B cell (primary cell): ENCODE measurements at regions not wholly inside any gene's neighbourhood (a gene's known extent, or its start where the extent isn't known, plus 50 kb on each side); places are given as distances from the start of the nearest gene placed in this dataset.

ENCODE experiments used
- ATAC-seq: fragments of 200-7000 bp; cut with Tn5 transposase; one replicate; pipeline ENCODE4 v1.10.0; 2021; ENCODE audit warnings: low read depth, mild to moderate bottlenecking, moderate number of reproducible peaks, moderate library complexity
- CTCF ChIA-PET: fragments of 350-600 bp; sonication (Branson Sonifier 250); formaldehyde crosslinking; loops from one replicate; lab custom pipeline; 2021; ENCODE audit warnings: antibody characterized with exemption, inconsistent platforms; lab: Charles Lee
- POLR2A ChIA-PET: fragments of 350-600 bp; sonication (Branson Sonifier 250); formaldehyde crosslinking; loops from one replicate; lab custom pipeline; 2021; ENCODE audit warnings: antibody characterized with exemption; lab: Charles Lee
- DNase-seq: peaks from one replicate; pipeline ENCODE4 v3.0.0; 2013
- H2AFZ ChIP-seq: 2 replicates; pipeline ENCODE4 v1.6.1; 2012; ENCODE audit warnings: mild to moderate bottlenecking, low read depth, low read length; ENCODE audit not compliant: insufficient read depth, poor library complexity, severe bottlenecking
- H3K27ac ChIP-seq, 2 donors: 1 replicate in 1 of 2; 2 replicates in 1 of 2; pipeline ENCODE4 v1.5.1; 2012 to 2013; ENCODE audit warnings: low read length in 2 of 2, mild to moderate bottlenecking in 2 of 2, moderate library complexity in 1 of 2
- H3K27me3 ChIP-seq, 4 experiments: fragments of 200-600 bp in 1 of 4; sonication (generic) in 1 of 4; replicated peaks in 1 of 4; 1 replicate in 2 of 4; 2 replicates in 2 of 4; pipeline versions ENCODE4 v1.6.1 to v1.7.0; 2013 to 2016; ENCODE audit warnings: low read length in 3 of 4, mild to moderate bottlenecking in 2 of 4, mixed read lengths in 1 of 4, moderate library complexity in 1 of 4; ENCODE audit not compliant: insufficient read depth in 4 of 4, control insufficient read depth in 3 of 4; ENCODE audit errors: control extremely low read depth in 1 of 4
- H3K36me3 ChIP-seq, 2 experiments: replicated peaks in 1 of 2; 1 replicate in 1 of 2; 2 replicates in 1 of 2; pipeline versions ENCODE4 v1.6.1 to v1.7.1; 2013; ENCODE audit warnings: low read length in 1 of 2; ENCODE audit not compliant: insufficient read depth in 2 of 2, control insufficient read depth in 1 of 2; ENCODE audit errors: control extremely low read depth in 1 of 2, extremely low read depth in 1 of 2
- H3K4me1 ChIP-seq, 2 donors: fragments of 200-600 bp in 1 of 2; sonication (generic) in 1 of 2; 1 replicate in 1 of 2; 2 replicates in 1 of 2; pipeline versions ENCODE4 v1.5.1 to v1.6.1; 2013 to 2017; ENCODE audit warnings: low read length in 2 of 2; ENCODE audit not compliant: control insufficient read depth in 2 of 2, insufficient read depth in 2 of 2
- H3K4me2 ChIP-seq: replicated peaks from 2 replicates; pipeline ENCODE3; 2012; ENCODE audit warnings: mild to moderate bottlenecking, low read depth, low read length; ENCODE audit not compliant: poor library complexity, severe bottlenecking
- H3K4me3 ChIP-seq, 5 experiments: fragments of 200-600 bp in 1 of 5; sonication (generic) in 1 of 5; 1 replicate in 3 of 5; 2 replicates in 2 of 5; pipeline versions ENCODE4 v1.5.1 to v1.7.0; 2011 to 2016; ENCODE audit warnings: low read length in 4 of 5, mild to moderate bottlenecking in 4 of 5, low read depth in 2 of 5, control low read depth in 1 of 5, moderate library complexity in 1 of 5; ENCODE audit not compliant: insufficient read depth in 1 of 5; ENCODE audit errors: control extremely low read depth in 1 of 5, extremely low read depth in 1 of 5
- H3K79me2 ChIP-seq: fragments of 200-600 bp; sonication (generic); one replicate; pipeline ENCODE4 v1.6.0; 2016; ENCODE audit warnings: low read length; ENCODE audit not compliant: control insufficient read depth, insufficient read depth
- H3K9ac ChIP-seq: fragments of 200-600 bp; sonication (generic); 2 replicates; pipeline ENCODE4 v1.6.1; 2017; ENCODE audit warnings: mild to moderate bottlenecking, low read length, moderate library complexity
- H3K9me3 ChIP-seq, 3 donors: one replicate each; pipeline versions ENCODE4 v1.6.1 to v1.7.1; 2013; ENCODE audit warnings: low read length in 2 of 3; ENCODE audit not compliant: control insufficient read depth in 2 of 3, insufficient read depth in 1 of 3; ENCODE audit errors: control extremely low read depth in 1 of 3
- H4K20me1 ChIP-seq: 2 replicates; pipeline ENCODE4 v1.6.0; 2012; ENCODE audit warnings: mild to moderate bottlenecking, low read length; ENCODE audit not compliant: insufficient read depth, control insufficient read depth, poor library complexity, severe bottlenecking
- H3K27ac Mint-ChIP-seq: one replicate; pipeline ENCODE4 v1.8.0; 2021; ENCODE audit warnings: mixed read lengths
- H3K27me3 Mint-ChIP-seq: one replicate; pipeline ENCODE4 v1.8.0; 2021; ENCODE audit warnings: mixed read lengths
- H3K4me1 Mint-ChIP-seq: one replicate; pipeline ENCODE4 v1.8.0; 2021; ENCODE audit warnings: mixed read lengths
- H3K4me3 Mint-ChIP-seq: one replicate; pipeline ENCODE4 v1.8.0; 2021; ENCODE audit warnings: mixed read lengths
- H3K9me3 Mint-ChIP-seq: one replicate; pipeline ENCODE4 v1.8.0; 2022; ENCODE audit warnings: mixed read lengths; ENCODE audit not compliant: insufficient read depth
- EZH2 ChIP-seq: IDR thresholded peaks from 2 replicates; pipeline ENCODE4 v1.6.1; 2012; ENCODE audit warnings: borderline replicate concordance, low read depth, mild to moderate bottlenecking, moderate library complexity, low read length; ENCODE audit not compliant: insufficient read depth, poor library complexity, severe bottlenecking
- WGBS: methylation state at CpG from one replicate; pipeline ENCODE4 v1.1.5; 2013; ENCODE audit warnings: missing lambda C conversion rate; ENCODE audit not compliant: insufficient coverage; 5-methylcytosine and 5-hydroxymethylcytosine counted together
- intact Hi-C: fragments of 100-400 bp; cut with micrococcal nuclease; formaldehyde crosslinking; loops from one replicate; pipeline ENCODE4 v1.10.0; 2022
- TF ChIP-seq, protein P1 (sequence below): fragments of 200-600 bp; IDR thresholded peaks from one replicate; pipeline ENCODE4 v1.8.0; 2022; ENCODE audit warnings: antibody characterized with exemption, mild to moderate bottlenecking

DNA sequence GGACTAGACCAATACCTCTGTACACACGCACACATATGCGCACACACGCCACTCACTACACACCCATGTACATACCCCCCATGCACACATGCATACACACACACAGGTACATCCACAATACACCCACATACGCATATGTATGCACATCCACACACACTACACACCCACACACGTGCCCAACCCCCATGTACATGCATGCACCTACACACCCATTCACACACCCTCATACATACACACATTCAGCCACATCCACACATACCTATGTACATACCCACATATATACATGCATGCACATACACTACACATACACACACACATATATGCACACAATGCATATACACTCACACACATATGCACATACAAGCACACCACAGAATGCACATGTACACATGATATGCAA lies 107.1 kb downstream of the GADD45G start:
- ChIA-PET CTCF (no interaction called here), POLR2A (no interaction called here)
- H3K27ac Mint-ChIP-seq = no peak overlapping the region
- H3K27me3 Mint-ChIP-seq = no peaks in the 10 kb centered on the region
- H3K27ac ChIP-seq = no peak overlapping the region
- intact Hi-C loops = no loop called here
- no peak overlapping the region for H3K4me2 ChIP-seq
- H2AFZ ChIP-seq = no peak overlapping the region
- ATAC-seq (no peak), DNase-seq (no peak)
- H3K27me3 ChIP-seq = peaks cover 0 to 2% (median 0%) of the 10 kb centered on the region in 4 experiments
- TF ChIP-seq, protein P1, sequence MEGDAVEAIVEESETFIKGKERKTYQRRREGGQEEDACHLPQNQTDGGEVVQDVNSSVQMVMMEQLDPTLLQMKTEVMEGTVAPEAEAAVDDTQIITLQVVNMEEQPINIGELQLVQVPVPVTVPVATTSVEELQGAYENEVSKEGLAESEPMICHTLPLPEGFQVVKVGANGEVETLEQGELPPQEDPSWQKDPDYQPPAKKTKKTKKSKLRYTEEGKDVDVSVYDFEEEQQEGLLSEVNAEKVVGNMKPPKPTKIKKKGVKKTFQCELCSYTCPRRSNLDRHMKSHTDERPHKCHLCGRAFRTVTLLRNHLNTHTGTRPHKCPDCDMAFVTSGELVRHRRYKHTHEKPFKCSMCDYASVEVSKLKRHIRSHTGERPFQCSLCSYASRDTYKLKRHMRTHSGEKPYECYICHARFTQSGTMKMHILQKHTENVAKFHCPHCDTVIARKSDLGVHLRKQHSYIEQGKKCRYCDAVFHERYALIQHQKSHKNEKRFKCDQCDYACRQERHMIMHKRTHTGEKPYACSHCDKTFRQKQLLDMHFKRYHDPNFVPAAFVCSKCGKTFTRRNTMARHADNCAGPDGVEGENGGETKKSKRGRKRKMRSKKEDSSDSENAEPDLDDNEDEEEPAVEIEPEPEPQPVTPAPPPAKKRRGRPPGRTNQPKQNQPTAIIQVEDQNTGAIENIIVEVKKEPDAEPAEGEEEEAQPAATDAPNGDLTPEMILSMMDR = no peak
- no peak for TF ChIP-seq EZH2
- H3K36me3 ChIP-seq = no peaks in the 10 kb centered on the region
- no peaks in the 10 kb centered on the region for H4K20me1 ChIP-seq
- H3K79me2 ChIP-seq = no peaks in the 10 kb centered on the region
- H3K4me3 ChIP-seq = no peak overlapping the region
- no peaks in the 10 kb centered on the region for H3K9me3 ChIP-seq
- WGBS = 95% methylated on average over 5 of the region's 5 CpGs
- no peaks in the 10 kb centered on the region for H3K4me1 ChIP-seq
- H3K4me1 Mint-ChIP-seq = peaks cover 14% of the 10 kb centered on the region
- H3K9ac ChIP-seq = no peak overlapping the region
- no peak overlapping the region for H3K4me3 Mint-ChIP-seq
- no peaks in the 10 kb centered on the region for H3K9me3 Mint-ChIP-seq

DNA sequence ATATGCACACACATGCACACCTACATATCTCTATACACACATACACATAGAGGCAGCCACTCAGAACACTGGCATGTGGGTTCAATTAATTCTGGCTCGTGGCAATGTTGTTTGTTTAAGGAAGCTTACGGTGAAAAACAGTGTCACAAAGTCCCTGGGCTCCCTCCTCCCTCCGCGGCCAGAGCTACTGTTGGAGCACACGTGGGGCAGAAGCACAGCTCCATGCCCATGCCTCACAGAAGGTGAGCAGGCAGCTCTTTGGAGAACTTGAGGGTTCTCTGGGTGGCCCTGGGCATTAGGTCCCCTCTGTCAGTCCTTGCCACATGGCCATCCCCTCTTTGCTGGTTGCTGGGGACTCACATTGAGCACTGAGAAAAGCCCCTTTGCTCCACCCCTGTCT lies 107.5 kb downstream of the GADD45G start:
- H4K20me1 ChIP-seq = no peaks in the 10 kb centered on the region
- no peaks in the 10 kb centered on the region for H3K4me1 ChIP-seq
- no peak overlapping the region for H3K4me3 ChIP-seq
- no peaks in the 10 kb centered on the region for H3K27me3 Mint-ChIP-seq
- peaks cover 0 to under 1% (median 0%) of the 10 kb centered on the region in 3 donors for H3K9me3 ChIP-seq
- H3K4me3 Mint-ChIP-seq = no peak overlapping the region
- peaks cover 17% of the 10 kb centered on the region for H3K4me1 Mint-ChIP-seq
- H3K9ac ChIP-seq = no peak overlapping the region
- DNase-seq (no peak), ATAC-seq (no peak)
- no peak overlapping the region for H3K27ac Mint-ChIP-seq
- CTCF ChIA-PET = no interaction called here
- WGBS = 95% methylated on average over 5 of the region's 5 CpGs
- no peak overlapping the region for H2AFZ ChIP-seq
- no peaks in the 10 kb centered on the region for H3K9me3 Mint-ChIP-seq
- H3K27me3 ChIP-seq = no peaks in the 10 kb centered on the region
- intact Hi-C loops = no loop called here
- no peak overlapping the region for H3K4me2 ChIP-seq
- no peak overlapping the region for H3K27ac ChIP-seq
- no peaks in the 10 kb centered on the region for H3K79me2 ChIP-seq
- POLR2A ChIA-PET = no interaction called here
- no peaks in the 10 kb centered on the region for H3K36me3 ChIP-seq
- TF ChIP-seq, protein P1 = no peak
- TF ChIP-seq EZH2 = no peak
